Keratinocyte (primary cell): ENCODE measurements at regions not wholly inside any gene's neighbourhood (a gene's known extent, or its start where the extent isn't known, plus 50 kb on each side); places are given as distances from the start of the nearest gene placed in this dataset.

Experiments used
- DNase-seq: peaks from one replicate; pipeline ENCODE4 v3.0.0-alpha.2; 2011; ENCODE audit warnings: low read depth, missing footprints, low spot score
- FAIRE-seq: peaks from 2 replicates; lab custom pipeline; 2011; peaks lifted over from hg19 to GRCh38; lab: Jason Lieb, UNC
- H2AFZ ChIP-seq: 2 replicates; pipeline ENCODE4 v1.6.0; 2012; ENCODE audit warnings: low read length, control low read depth, inconsistent platforms; ENCODE audit not compliant: control insufficient read depth
- H3K27ac ChIP-seq: 2 replicates; pipeline ENCODE4 v1.5.1; 2011; ENCODE audit warnings: low read length; ENCODE audit not compliant: control insufficient read depth, insufficient read depth
- H3K27me3 ChIP-seq: 3 replicates; pipeline ENCODE4 v1.6.0; 2011; ENCODE audit warnings: low read length; ENCODE audit not compliant: control insufficient read depth, insufficient read depth; ENCODE audit errors: extremely low read depth
- H3K36me3 ChIP-seq, 2 experiments: 2 replicates in 1 of 2; 3 replicates in 1 of 2; pipeline ENCODE4 v1.5.1; 2011; ENCODE audit warnings: low read length in 2 of 2, mild to moderate bottlenecking in 1 of 2; ENCODE audit not compliant: control insufficient read depth in 2 of 2, insufficient read depth in 2 of 2; ENCODE audit errors: extremely low read depth in 1 of 2
- H3K4me1 ChIP-seq: 3 replicates; pipeline ENCODE4 v1.5.1; 2011; ENCODE audit warnings: low read length; ENCODE audit not compliant: control insufficient read depth, insufficient read depth; ENCODE audit errors: extremely low read depth
- H3K4me2 ChIP-seq: 3 replicates; pipeline ENCODE4 v1.6.0; 2011; ENCODE audit warnings: low read depth, low read length; ENCODE audit not compliant: control insufficient read depth, insufficient read depth; ENCODE audit errors: extremely low read depth
- H3K4me3 ChIP-seq, 3 experiments: fragments of 200-600 bp in 1 of 3; sonication (generic) in 1 of 3; 2 replicates in 2 of 3; 3 replicates in 1 of 3; pipeline ENCODE4 v1.5.1; 2011 to 2016; ENCODE audit warnings: low read length in 3 of 3, mild to moderate bottlenecking in 3 of 3, control low read depth in 2 of 3, inconsistent platforms in 1 of 3, low read depth in 1 of 3, mixed read lengths in 1 of 3, mixed run types in 1 of 3, moderate library complexity in 1 of 3; ENCODE audit not compliant: control insufficient read depth in 2 of 3, insufficient read depth in 2 of 3; ENCODE audit errors: extremely low read depth in 1 of 3
- H3K79me2 ChIP-seq: 2 replicates; pipeline ENCODE4 v1.6.0; 2012; ENCODE audit warnings: low read length; ENCODE audit not compliant: control insufficient read depth, insufficient read depth
- H3K9ac ChIP-seq: 3 replicates; pipeline ENCODE4 v1.6.0; 2011; ENCODE audit warnings: low read length; ENCODE audit not compliant: control insufficient read depth, insufficient read depth; ENCODE audit errors: extremely low read depth
- H3K9me1 ChIP-seq: 3 replicates; pipeline ENCODE4 v1.6.0; 2011; ENCODE audit warnings: low read length; ENCODE audit not compliant: control insufficient read depth, insufficient read depth; ENCODE audit errors: extremely low read depth
- H3K9me3 ChIP-seq: 2 replicates; pipeline ENCODE4 v1.5.1; 2012; ENCODE audit warnings: low read depth, low read length; ENCODE audit not compliant: control insufficient read depth
- H4K20me1 ChIP-seq: 3 replicates; pipeline ENCODE4 v1.6.0; 2011; ENCODE audit warnings: low read length; ENCODE audit not compliant: control insufficient read depth, insufficient read depth; ENCODE audit errors: extremely low read depth
- CTCF ChIP-seq, 3 experiments: IDR thresholded peaks in 1 of 3; conservative IDR thresholded peaks in 1 of 3; optimal IDR thresholded peaks in 1 of 3; 2 replicates in 2 of 3; 3 replicates in 1 of 3; pipeline versions ENCODE3 to v1.5.1; 2011; ENCODE audit warnings: low read length in 3 of 3, mild to moderate bottlenecking in 3 of 3, moderate library complexity in 2 of 3, control low read depth in 1 of 3, inconsistent platforms in 1 of 3; ENCODE audit not compliant: insufficient read depth in 2 of 3; ENCODE audit errors: extremely low read depth in 1 of 3
- EZH2 ChIP-seq: IDR thresholded peaks from one replicate; pipeline ENCODE4 v1.6.1; 2012; ENCODE audit warnings: inconsistent platforms, mild to moderate bottlenecking, low read length, moderate library complexity
- dilution Hi-C: fragments of 300-500 bp; cut with MboI; formaldehyde crosslinking; loops from one replicate; pipeline ENCODE4 v1.7.0; 2020; ENCODE audit warnings: low sequenced_read_pairs; ENCODE audit not compliant: extremely low pct_ligation_motif_present

- no peak for DNase-seq
- H4K20me1 ChIP-seq, result no peaks in the 10 kb centered on the region
- no peaks in the 10 kb centered on the region for H3K4me1 ChIP-seq
- no peaks in the 10 kb centered on the region for H3K9me1 ChIP-seq
- no peak overlapping the region for H3K4me2 ChIP-seq
- no peaks in the 10 kb centered on the region for H3K9me3 ChIP-seq
- no peak for TF ChIP-seq CTCF (optimal IDR thresholded peaks at IDR 0.05 in 1 of 3, IDR thresholded peaks at IDR 0.05 in 1 of 3, conservative IDR thresholded peaks at IDR 0.05 in 1 of 3; ENCODE audit: extremely low read depth in 1 of 3, insufficient read depth in 2 of 3, low read length in 3 of 3)
- TF ChIP-seq EZH2, result no peak
- no peak for FAIRE-seq
- peaks cover 11% of the 10 kb centered on the region for H3K27me3 ChIP-seq
- no peak overlapping the region for H2AFZ ChIP-seq
- no peak overlapping the region for H3K27ac ChIP-seq
- H3K9ac ChIP-seq, result no peak overlapping the region
- H3K36me3 ChIP-seq, result no peaks in the 10 kb centered on the region
- H3K79me2 ChIP-seq, result no peaks in the 10 kb centered on the region
- H3K4me3 ChIP-seq, result no peak overlapping the region
- dilution Hi-C loops, result no loop called here
Observed at GRCh38 chr3:13124631-13125030, 51.4 kb upstream of the IQSEC1 start.

GRCh38 chr3:13123765-13124164, 50.5 kb upstream of the IQSEC1 start:
- no peak overlapping the region for H3K27ac ChIP-seq
- no peaks in the 10 kb centered on the region for H4K20me1 ChIP-seq
- H3K9ac ChIP-seq, result no peak overlapping the region
- FAIRE-seq (no peak), DNase-seq (no peak)
- dilution Hi-C loops, result no loop called here
- no peaks in the 10 kb centered on the region for H3K79me2 ChIP-seq
- H3K4me1 ChIP-seq, result no peaks in the 10 kb centered on the region
- no peaks in the 10 kb centered on the region for H3K9me1 ChIP-seq
- H3K27me3 ChIP-seq, result peaks cover 16% of the 10 kb centered on the region
- H3K9me3 ChIP-seq, result no peaks in the 10 kb centered on the region
- TF ChIP-seq CTCF (optimal IDR thresholded peaks at IDR 0.05 in 1 of 3, IDR thresholded peaks at IDR 0.05 in 1 of 3, conservative IDR thresholded peaks at IDR 0.05 in 1 of 3; ENCODE audit: extremely low read depth in 1 of 3, insufficient read depth in 2 of 3, low read length in 3 of 3), result no peak
- no peak for TF ChIP-seq EZH2
- H3K4me3 ChIP-seq, result no peak overlapping the region
- no peak overlapping the region for H3K4me2 ChIP-seq
- H2AFZ ChIP-seq, result no peak overlapping the region
- no peaks in the 10 kb centered on the region for H3K36me3 ChIP-seq
